GM12878 (cell line): ENCODE measurements at regions not wholly inside any gene's neighbourhood (a gene's known extent, or its start where the extent isn't known, plus 50 kb on each side); places are given as distances from the start of the nearest gene placed in this dataset.

Source experiments
- ATAC-seq: fragments of 200-7000 bp; cut with Tn5 transposase; 3 replicates; pipeline ENCODE4 v1.9.1; 2020; ENCODE audit warnings: mild to moderate bottlenecking, moderate library complexity
- BruUV-seq: library from RNA; stranded (reverse); fragments of 400-500 nt; replicated peaks from 2 replicates; lab custom pipeline; 2021; lab: Mats Ljungman, UMichigan
- CTCF ChIA-PET: fragments of 300-600 bp; sonication (Branson Sonifier 250); formaldehyde crosslinking; extraction: SDS; loops from one replicate; lab custom pipeline; 2021; ENCODE audit warnings: inconsistent platforms; lab: Yijun Ruan, JAX
- POLR2A ChIA-PET: fragments of 350-600 bp; formaldehyde crosslinking; extraction: SDS; loops from one replicate; lab custom pipeline; 2021; ENCODE audit warnings: inconsistent platforms; lab: Charles Lee
- RAD21 ChIA-PET: fragments of 300-600 bp; sonication (Branson Sonifier 250); formaldehyde crosslinking; loops from one replicate; lab custom pipeline; 2023; ENCODE audit warnings: antibody characterized with exemption; ENCODE audit not compliant: unreplicated experiment; lab: Charles Lee
- SMC1A ChIA-PET: fragments of 300-600 bp; sonication (Branson Sonifier 250); formaldehyde crosslinking; loops from one replicate; lab custom pipeline; 2023; ENCODE audit not compliant: unreplicated experiment, uncharacterized antibody; lab: Charles Lee
- DNase-seq: peaks from one replicate; pipeline ENCODE4 v3.0.0-alpha.2; 2011; ENCODE audit warnings: low read depth, low spot score
- FAIRE-seq: peaks from 3 replicates; lab custom pipeline; 2011; peaks lifted over from hg19 to GRCh38; lab: Jason Lieb, UNC
- H2AFZ ChIP-seq: 2 replicates; pipeline ENCODE4 v1.6.0; 2011; ENCODE audit warnings: low read depth, low read length, control low read depth; ENCODE audit not compliant: control insufficient read depth
- H3K27ac ChIP-seq: 2 replicates; pipeline ENCODE4 v1.5.1; 2011; ENCODE audit warnings: control low read depth; ENCODE audit not compliant: control insufficient read depth, insufficient read depth
- H3K27me3 ChIP-seq, 2 experiments: replicated peaks in 1 of 2; 2 replicates each; pipeline versions ENCODE4 v1.6.0 to v1.6.1; 2011; ENCODE audit warnings: low read length in 1 of 2; ENCODE audit not compliant: control insufficient read depth in 2 of 2, insufficient read depth in 2 of 2
- H3K36me3 ChIP-seq, 2 experiments: 2 replicates each; pipeline ENCODE4 v1.5.1; 2011; ENCODE audit warnings: low read length in 1 of 2; ENCODE audit not compliant: control insufficient read depth in 2 of 2, insufficient read depth in 2 of 2
- H3K4me1 ChIP-seq: 2 replicates; pipeline ENCODE4 v1.6.1; 2011; ENCODE audit warnings: mild to moderate bottlenecking, low read length, moderate library complexity, mixed read lengths; ENCODE audit not compliant: control insufficient read depth, insufficient read depth
- H3K4me2 ChIP-seq: 2 replicates; pipeline ENCODE4 v1.6.0; 2011; ENCODE audit warnings: control low read depth; ENCODE audit not compliant: control insufficient read depth, insufficient read depth
- H3K4me3 ChIP-seq: fragments of 200-600 bp; sonication (generic); 2 replicates; pipeline ENCODE4 v1.5.1; 2016
- H3K79me2 ChIP-seq: 2 replicates; pipeline ENCODE4 v1.6.0; 2011; ENCODE audit warnings: low read length; ENCODE audit not compliant: control insufficient read depth, insufficient read depth
- H3K9ac ChIP-seq: 2 replicates; pipeline ENCODE4 v1.8.0; 2011; ENCODE audit warnings: low read length, control low read depth, mixed read lengths; ENCODE audit not compliant: control insufficient read depth, insufficient read depth
- H3K9me3 ChIP-seq: replicated peaks from 3 replicates; pipeline ENCODE4 v1.5.1; 2011; ENCODE audit warnings: mild to moderate bottlenecking, low read length; ENCODE audit not compliant: control insufficient read depth, insufficient read depth
- H4K20me1 ChIP-seq: 2 replicates; pipeline ENCODE4 v1.6.0; 2011; ENCODE audit not compliant: control insufficient read depth, insufficient read depth
- HDAC2 ChIP-seq: fragments of 200-600 bp; sonication (generic); IDR thresholded peaks from 2 replicates; pipeline ENCODE4 v1.6.1; 2017
- HDGF ChIP-seq: fragments of 450-650 bp; IDR thresholded peaks from 2 replicates; pipeline ENCODE4 v1.6.1; 2016; ENCODE audit warnings: antibody characterized with exemption
- RAD21 ChIP-seq: IDR thresholded peaks from 2 replicates; pipeline ENCODE4 v1.6.1; 2011; ENCODE audit warnings: mild to moderate bottlenecking, low read depth, low read length, moderate library complexity; ENCODE audit not compliant: insufficient read depth
- WGBS: methylation state at CpG from one replicate; pipeline ENCODE4 v1.1.6; 2016; ENCODE audit warnings: low lambda C conversion rate; ENCODE audit not compliant: insufficient replicate concordance, insufficient coverage; ENCODE audit errors: missing lambda C conversion rate; 5-methylcytosine and 5-hydroxymethylcytosine counted together
- in situ Hi-C: fragments of 300-500 bp; cut with MboI; formaldehyde crosslinking; loops from 9 replicates; pipeline ENCODE4 v1.14.3; 2018; ENCODE audit warnings: mixed read lengths
- intact Hi-C: fragments of 100-400 bp; cut with micrococcal nuclease; formaldehyde crosslinking; loops from one replicate; pipeline ENCODE4 v1.14.2; 2022; ENCODE audit not compliant: unreplicated experiment
- TF ChIP-seq, protein P1 (sequence below), 3 experiments: IDR thresholded peaks in 2 of 3; conservative IDR thresholded peaks in 1 of 3; 2 replicates each; pipeline ENCODE4 v1.5.1; 2011; ENCODE audit warnings: low read depth in 3 of 3, low read length in 3 of 3, mild to moderate bottlenecking in 3 of 3, control low read depth in 2 of 3, moderate library complexity in 2 of 3, inconsistent platforms in 1 of 3, mixed read lengths in 1 of 3; ENCODE audit not compliant: control insufficient read depth in 2 of 3, insufficient read depth in 1 of 3; ENCODE audit errors: extremely low read depth in 1 of 3
- TF ChIP-seq, protein P2 (sequence below): fragments of 450-650 bp; IDR thresholded peaks from 2 replicates; pipeline ENCODE4 v1.6.1; 2018; ENCODE audit warnings: borderline replicate concordance, mild to moderate bottlenecking; ENCODE audit not compliant: partially characterized antibody
- TF ChIP-seq, protein P3 (sequence below): IDR thresholded peaks from 2 replicates; pipeline ENCODE4 v1.6.1; 2012; ENCODE audit warnings: improper control_type of control experiment, low read depth, low read length; ENCODE audit not compliant: insufficient replicate concordance

DNA sequence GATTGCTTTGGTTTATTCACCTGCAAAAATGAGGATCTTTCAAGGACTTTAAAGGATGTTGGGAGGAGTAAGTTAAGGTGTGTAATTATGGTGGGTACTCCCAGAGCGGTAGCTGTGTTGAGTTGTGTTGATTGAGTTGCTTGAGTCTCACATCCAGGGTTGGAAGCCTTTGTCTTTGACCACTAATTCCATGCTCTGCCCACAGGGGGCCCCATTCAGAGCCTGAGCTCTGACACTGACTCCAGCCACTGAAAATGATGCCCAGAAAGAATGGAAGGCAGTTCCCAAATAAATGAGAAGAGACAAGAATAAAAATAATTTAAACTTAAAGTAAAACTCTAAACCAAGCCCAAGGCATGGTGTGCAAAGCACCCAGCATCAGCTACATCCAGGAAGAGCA is 237.4 kb upstream of the PWP1 start:
- TF ChIP-seq HDAC2 = no peak
- TF ChIP-seq RAD21 = peak; percentile 20; the same call in 1 of the 2 replicates
- TF ChIP-seq HDGF = no peak
- TF ChIP-seq, protein P1, sequence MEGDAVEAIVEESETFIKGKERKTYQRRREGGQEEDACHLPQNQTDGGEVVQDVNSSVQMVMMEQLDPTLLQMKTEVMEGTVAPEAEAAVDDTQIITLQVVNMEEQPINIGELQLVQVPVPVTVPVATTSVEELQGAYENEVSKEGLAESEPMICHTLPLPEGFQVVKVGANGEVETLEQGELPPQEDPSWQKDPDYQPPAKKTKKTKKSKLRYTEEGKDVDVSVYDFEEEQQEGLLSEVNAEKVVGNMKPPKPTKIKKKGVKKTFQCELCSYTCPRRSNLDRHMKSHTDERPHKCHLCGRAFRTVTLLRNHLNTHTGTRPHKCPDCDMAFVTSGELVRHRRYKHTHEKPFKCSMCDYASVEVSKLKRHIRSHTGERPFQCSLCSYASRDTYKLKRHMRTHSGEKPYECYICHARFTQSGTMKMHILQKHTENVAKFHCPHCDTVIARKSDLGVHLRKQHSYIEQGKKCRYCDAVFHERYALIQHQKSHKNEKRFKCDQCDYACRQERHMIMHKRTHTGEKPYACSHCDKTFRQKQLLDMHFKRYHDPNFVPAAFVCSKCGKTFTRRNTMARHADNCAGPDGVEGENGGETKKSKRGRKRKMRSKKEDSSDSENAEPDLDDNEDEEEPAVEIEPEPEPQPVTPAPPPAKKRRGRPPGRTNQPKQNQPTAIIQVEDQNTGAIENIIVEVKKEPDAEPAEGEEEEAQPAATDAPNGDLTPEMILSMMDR (IDR thresholded peaks at IDR 0.05 in 2 of 3, conservative IDR thresholded peaks at IDR 0.05 in 1 of 3; ENCODE audit: control insufficient read depth in 2 of 3, extremely low read depth in 1 of 3, insufficient read depth in 1 of 3, low read depth in 3 of 3, low read length in 3 of 3) = peak; percentile 10 to 36 (median 32); a peak in 3 of 6 replicates
- SMC1A ChIA-PET = no interaction called here
- H3K4me3 ChIP-seq = no peak overlapping the region
- FAIRE-seq (no peak), ATAC-seq (no peak), DNase-seq (no peak)
- H3K4me1 ChIP-seq = no peaks in the 10 kb centered on the region
- intact Hi-C loops (loop anchor here (2.0 kb wide), 1 partner anchor 159 kb away; no protein-coding TSS in a partner anchor), in situ Hi-C loops (no loop called here)
- RAD21 ChIA-PET = interaction anchor here (0.8 kb wide), 1 partner anchor 160 kb away, joined by 3 read pairs; no protein-coding TSS in a partner anchor
- H3K4me2 ChIP-seq = no peak overlapping the region
- no peak overlapping the region for H3K9ac ChIP-seq
- no peaks in the 10 kb centered on the region for H3K36me3 ChIP-seq
- 100% methylated on average over 1 of the region's 1 CpG for WGBS
- no TSS peak for BruUV-seq
- CTCF ChIA-PET = interaction anchor here (0.7 to 1.2 kb wide), 3 partner anchors 145 to 317 kb away, joined by 3 read pairs; no protein-coding TSS in a partner anchor
- no peaks in the 10 kb centered on the region for H3K9me3 ChIP-seq
- no peak overlapping the region for H3K27ac ChIP-seq
- POLR2A ChIA-PET = no interaction called here
- no peaks in the 10 kb centered on the region for H3K79me2 ChIP-seq
- no peaks in the 10 kb centered on the region for H4K20me1 ChIP-seq
- peaks cover 0 to 2% of the 10 kb centered on the region in 2 experiments; a peak in 3 of 4 replicates for H3K27me3 ChIP-seq
- no peak overlapping the region for H2AFZ ChIP-seq

DNA sequence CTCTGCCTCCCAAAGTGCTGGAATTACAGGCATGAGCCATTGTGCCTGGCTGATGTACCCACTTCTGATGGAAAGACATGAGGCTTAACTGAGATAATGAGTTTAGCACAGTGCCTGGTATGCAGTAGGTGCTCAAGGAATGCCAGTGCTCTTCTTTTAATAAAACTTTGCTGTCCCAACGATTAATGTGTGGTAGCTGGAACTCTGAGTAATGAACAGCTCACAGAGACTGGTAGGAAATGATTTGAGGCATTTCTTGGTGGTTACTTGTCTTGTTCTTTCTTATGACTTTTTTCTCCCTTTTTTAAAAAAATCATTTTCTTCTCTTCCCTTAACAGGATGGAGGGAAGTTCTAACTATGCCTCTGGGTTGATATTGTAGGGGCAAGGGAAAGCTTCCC is 235.7 kb upstream of the PWP1 start:
- no peak for ATAC-seq
- no peak for DNase-seq
- H4K20me1 ChIP-seq = no peaks in the 10 kb centered on the region
- ChIA-PET POLR2A (no interaction called here), CTCF (interaction anchor here (0.7 kb wide), 2 partner anchors 18 to 155 kb away, joined by 3 read pairs; no protein-coding TSS in a partner anchor), RAD21 (no interaction called here), SMC1A (interaction anchor here (1.1 kb wide), 1 partner anchor 27 kb away, joined by 3 read pairs; no protein-coding TSS in a partner anchor)
- in situ Hi-C loops (no loop called here), intact Hi-C loops (loop anchor here (2.0 kb wide), 1 partner anchor 157 kb away; no protein-coding TSS in a partner anchor)
- no peaks in the 10 kb centered on the region for H3K79me2 ChIP-seq
- H3K27ac ChIP-seq = no peak overlapping the region
- no TSS peak for BruUV-seq
- H3K9me3 ChIP-seq = no peaks in the 10 kb centered on the region
- H3K4me2 ChIP-seq = no peak overlapping the region
- H3K27me3 ChIP-seq = peaks cover 0 to 2% of the 10 kb centered on the region in 2 experiments; a peak in 3 of 4 replicates
- H3K9ac ChIP-seq = no peak overlapping the region
- no peak overlapping the region for H2AFZ ChIP-seq
- WGBS = 50% methylated on average over 1 of the region's 1 CpG
- H3K4me1 ChIP-seq = no peaks in the 10 kb centered on the region
- H3K4me3 ChIP-seq = no peak overlapping the region
- no peaks in the 10 kb centered on the region for H3K36me3 ChIP-seq
- FAIRE-seq = no peak
- TF ChIP-seq, protein P2, sequence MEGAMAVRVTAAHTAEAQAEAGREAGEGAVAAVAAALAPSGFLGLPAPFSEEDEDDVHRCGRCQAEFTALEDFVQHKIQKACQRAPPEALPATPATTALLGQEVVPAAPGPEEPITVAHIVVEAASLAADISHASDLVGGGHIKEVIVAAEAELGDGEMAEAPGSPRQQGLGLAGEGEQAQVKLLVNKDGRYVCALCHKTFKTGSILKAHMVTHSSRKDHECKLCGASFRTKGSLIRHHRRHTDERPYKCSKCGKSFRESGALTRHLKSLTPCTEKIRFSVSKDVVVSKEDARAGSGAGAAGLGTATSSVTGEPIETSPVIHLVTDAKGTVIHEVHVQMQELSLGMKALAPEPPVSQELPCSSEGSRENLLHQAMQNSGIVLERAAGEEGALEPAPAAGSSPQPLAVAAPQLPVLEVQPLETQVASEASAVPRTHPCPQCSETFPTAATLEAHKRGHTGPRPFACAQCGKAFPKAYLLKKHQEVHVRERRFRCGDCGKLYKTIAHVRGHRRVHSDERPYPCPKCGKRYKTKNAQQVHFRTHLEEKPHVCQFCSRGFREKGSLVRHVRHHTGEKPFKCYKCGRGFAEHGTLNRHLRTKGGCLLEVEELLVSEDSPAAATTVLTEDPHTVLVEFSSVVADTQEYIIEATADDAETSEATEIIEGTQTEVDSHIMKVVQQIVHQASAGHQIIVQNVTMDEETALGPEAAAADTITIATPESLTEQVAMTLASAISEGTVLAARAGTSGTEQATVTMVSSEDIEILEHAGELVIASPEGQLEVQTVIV = no peak
- TF ChIP-seq, protein P3, sequence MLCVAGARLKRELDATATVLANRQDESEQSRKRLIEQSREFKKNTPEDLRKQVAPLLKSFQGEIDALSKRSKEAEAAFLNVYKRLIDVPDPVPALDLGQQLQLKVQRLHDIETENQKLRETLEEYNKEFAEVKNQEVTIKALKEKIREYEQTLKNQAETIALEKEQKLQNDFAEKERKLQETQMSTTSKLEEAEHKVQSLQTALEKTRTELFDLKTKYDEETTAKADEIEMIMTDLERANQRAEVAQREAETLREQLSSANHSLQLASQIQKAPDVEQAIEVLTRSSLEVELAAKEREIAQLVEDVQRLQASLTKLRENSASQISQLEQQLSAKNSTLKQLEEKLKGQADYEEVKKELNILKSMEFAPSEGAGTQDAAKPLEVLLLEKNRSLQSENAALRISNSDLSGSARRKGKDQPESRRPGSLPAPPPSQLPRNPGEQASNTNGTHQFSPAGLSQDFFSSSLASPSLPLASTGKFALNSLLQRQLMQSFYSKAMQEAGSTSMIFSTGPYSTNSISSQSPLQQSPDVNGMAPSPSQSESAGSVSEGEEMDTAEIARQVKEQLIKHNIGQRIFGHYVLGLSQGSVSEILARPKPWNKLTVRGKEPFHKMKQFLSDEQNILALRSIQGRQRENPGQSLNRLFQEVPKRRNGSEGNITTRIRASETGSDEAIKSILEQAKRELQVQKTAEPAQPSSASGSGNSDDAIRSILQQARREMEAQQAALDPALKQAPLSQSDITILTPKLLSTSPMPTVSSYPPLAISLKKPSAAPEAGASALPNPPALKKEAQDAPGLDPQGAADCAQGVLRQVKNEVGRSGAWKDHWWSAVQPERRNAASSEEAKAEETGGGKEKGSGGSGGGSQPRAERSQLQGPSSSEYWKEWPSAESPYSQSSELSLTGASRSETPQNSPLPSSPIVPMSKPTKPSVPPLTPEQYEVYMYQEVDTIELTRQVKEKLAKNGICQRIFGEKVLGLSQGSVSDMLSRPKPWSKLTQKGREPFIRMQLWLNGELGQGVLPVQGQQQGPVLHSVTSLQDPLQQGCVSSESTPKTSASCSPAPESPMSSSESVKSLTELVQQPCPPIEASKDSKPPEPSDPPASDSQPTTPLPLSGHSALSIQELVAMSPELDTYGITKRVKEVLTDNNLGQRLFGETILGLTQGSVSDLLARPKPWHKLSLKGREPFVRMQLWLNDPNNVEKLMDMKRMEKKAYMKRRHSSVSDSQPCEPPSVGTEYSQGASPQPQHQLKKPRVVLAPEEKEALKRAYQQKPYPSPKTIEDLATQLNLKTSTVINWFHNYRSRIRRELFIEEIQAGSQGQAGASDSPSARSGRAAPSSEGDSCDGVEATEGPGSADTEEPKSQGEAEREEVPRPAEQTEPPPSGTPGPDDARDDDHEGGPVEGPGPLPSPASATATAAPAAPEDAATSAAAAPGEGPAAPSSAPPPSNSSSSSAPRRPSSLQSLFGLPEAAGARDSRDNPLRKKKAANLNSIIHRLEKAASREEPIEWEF = no peak
